HUES64 (cell line): ENCODE measurements at regions not wholly inside any gene's neighbourhood (a gene's known extent, or its start where the extent isn't known, plus 50 kb on each side); places are given as distances from the start of the nearest gene placed in this dataset.
"Not testable (repeated sequence)": the region's sequence is repeated elsewhere in the genome, so short reads cannot be mapped to it uniquely, and the experiment has no call there.

ENCODE experiments used
- H3K27ac ChIP-seq: 2 replicates; pipeline ENCODE4 v1.7.0; 2013; ENCODE audit warnings: low read depth, low read length, inconsistent platforms
- H3K27me3 ChIP-seq: 2 replicates; pipeline ENCODE4 v1.6.1; 2013; ENCODE audit warnings: mild to moderate bottlenecking, low read length; ENCODE audit not compliant: insufficient read depth
- H3K36me3 ChIP-seq: 2 replicates; pipeline ENCODE4 v1.6.1; 2013; ENCODE audit warnings: mild to moderate bottlenecking, low read length; ENCODE audit not compliant: insufficient read depth
- H3K4me1 ChIP-seq: 2 replicates; pipeline ENCODE4 v1.6.1; 2013; ENCODE audit warnings: mild to moderate bottlenecking, low read length, moderate library complexity; ENCODE audit not compliant: insufficient read depth
- H3K4me3 ChIP-seq: 2 replicates; pipeline ENCODE4 v1.5.1; 2013; ENCODE audit warnings: mild to moderate bottlenecking, low read length, moderate library complexity
- H3K9ac ChIP-seq: 2 replicates; pipeline ENCODE4 v1.6.1; 2013; ENCODE audit warnings: mild to moderate bottlenecking, low read depth, low read length
- H3K9me3 ChIP-seq: 2 replicates; pipeline ENCODE4 v1.6.1; 2013; ENCODE audit warnings: low read depth, low read length; ENCODE audit not compliant: insufficient read depth
- WGBS: fragments of 150-250, 120-280 bp; methylation state at CpG from one replicate; pipeline ENCODE4 v1.1.7; 2013; ENCODE audit warnings: missing lambda C conversion rate; 5-methylcytosine and 5-hydroxymethylcytosine counted together

GRCh38 chr18:78798402-78799175 lies 181.0 kb upstream of the SALL3 start:
- Histone ChIP-seq H3K27ac (no peak overlapping the region), H3K27me3 (no peaks in the 10 kb centered on the region), H3K4me3 (no peak overlapping the region), H3K4me1 (no peaks in the 10 kb centered on the region), H3K36me3 (no peaks in the 10 kb centered on the region), H3K9ac (no peak overlapping the region), H3K9me3 (no peaks in the 10 kb centered on the region)
- 94% methylated on average over 29 of the region's 29 CpGs for WGBS

GRCh38 chr18:78799382-78800089 lies 180.1 kb upstream of the SALL3 start:
- no peaks in the 10 kb centered on the region for H3K36me3 ChIP-seq
- WGBS: 94% methylated on average over 29 of the region's 29 CpGs
- H3K9ac ChIP-seq: no peak overlapping the region
- H3K4me1 ChIP-seq: no peaks in the 10 kb centered on the region
- H3K27me3 ChIP-seq: no peaks in the 10 kb centered on the region
- H3K27ac ChIP-seq: no peak overlapping the region
- H3K4me3 ChIP-seq: no peak overlapping the region
- H3K9me3 ChIP-seq: no peaks in the 10 kb centered on the region

GRCh38 chr18:78800102-78800851 lies 179.3 kb upstream of the SALL3 start:
- H3K4me1 ChIP-seq, H3K4me3 ChIP-seq, H3K9ac ChIP-seq, H3K9me3 ChIP-seq, H3K36me3 ChIP-seq, H3K27me3 ChIP-seq, H3K27ac ChIP-seq: not testable (repeated sequence)
- WGBS: 86% methylated on average over 14 of the region's 14 CpGs

- no peaks in the 10 kb centered on the region for H3K9me3 ChIP-seq
- H3K27ac ChIP-seq: no peak overlapping the region
- no peaks in the 10 kb centered on the region for H3K4me1 ChIP-seq
- H3K9ac ChIP-seq: no peak overlapping the region
- H3K4me3 ChIP-seq: no peak overlapping the region
- WGBS: 85% methylated on average over 7 of the region's 7 CpGs
- no peaks in the 10 kb centered on the region for H3K36me3 ChIP-seq
- no peaks in the 10 kb centered on the region for H3K27me3 ChIP-seq
Measured at GRCh38 chr18:78801011-78801410, 178.6 kb upstream of the SALL3 start.

- Histone ChIP-seq H3K9ac (no peak overlapping the region), H3K27ac (no peak overlapping the region), H3K36me3 (no peaks in the 10 kb centered on the region), H3K4me3 (no peak overlapping the region), H3K27me3 (no peaks in the 10 kb centered on the region), H3K9me3 (no peaks in the 10 kb centered on the region), H3K4me1 (no peaks in the 10 kb centered on the region)
- 94% methylated on average over 9 of the region's 9 CpGs for WGBS
Measured at GRCh38 chr18:78803104-78803503, 176.5 kb upstream of the SALL3 start.

- H3K27ac ChIP-seq: no peak overlapping the region
- no peaks in the 10 kb centered on the region for H3K4me1 ChIP-seq
- H3K9me3 ChIP-seq: no peaks in the 10 kb centered on the region
- H3K4me3 ChIP-seq: no peak overlapping the region
- H3K9ac ChIP-seq: no peak overlapping the region
- no peaks in the 10 kb centered on the region for H3K27me3 ChIP-seq
- no peaks in the 10 kb centered on the region for H3K36me3 ChIP-seq
- WGBS: 93% methylated on average over 26 of the region's 26 CpGs
Measured at GRCh38 chr18:78804206-78805030, 175.2 kb upstream of the SALL3 start.

- WGBS: 86% methylated on average over 8 of the region's 8 CpGs
- H3K9ac ChIP-seq: no peak overlapping the region
Measured at GRCh38 chr18:78805840-78806239, 173.8 kb upstream of the SALL3 start.

GRCh38 chr18:78807668-78808067 lies 171.9 kb upstream of the SALL3 start:
- WGBS: 92% methylated on average over 5 of the region's 5 CpGs
- Histone ChIP-seq H3K36me3 (no peaks in the 10 kb centered on the region), H3K4me1 (no peaks in the 10 kb centered on the region), H3K27me3 (no peaks in the 10 kb centered on the region), H3K9ac (no peak overlapping the region), H3K4me3 (no peak overlapping the region), H3K9me3 (no peaks in the 10 kb centered on the region), H3K27ac (no peak overlapping the region)

More at GRCh38 chr18:78805840-78806239, 173.8 kb upstream of the SALL3 start:
- H3K9me3 ChIP-seq: no peaks in the 10 kb centered on the region
- H3K4me1 ChIP-seq: no peaks in the 10 kb centered on the region
- H3K4me3 ChIP-seq: no peak overlapping the region
- no peaks in the 10 kb centered on the region for H3K36me3 ChIP-seq
- H3K27ac ChIP-seq: no peak overlapping the region
- H3K27me3 ChIP-seq: no peaks in the 10 kb centered on the region

- Histone ChIP-seq H3K9me3 (no peaks in the 10 kb centered on the region), H3K27ac (no peak overlapping the region), H3K9ac (no peak overlapping the region), H3K36me3 (no peaks in the 10 kb centered on the region), H3K4me3 (no peak overlapping the region), H3K27me3 (peaks cover 1% of the 10 kb centered on the region; the same call in 1 of the 2 replicates), H3K4me1 (peaks cover 6% of the 10 kb centered on the region)
- 84% methylated on average over 13 of the region's 13 CpGs for WGBS
Measured at GRCh38 chr18:78809845-78810244, 169.8 kb upstream of the SALL3 start.

GRCh38 chr18:78810706-78811105 lies 168.9 kb upstream of the SALL3 start:
- no peak overlapping the region for H3K9ac ChIP-seq
- H3K9me3 ChIP-seq: no peaks in the 10 kb centered on the region
- H3K36me3 ChIP-seq: no peaks in the 10 kb centered on the region
- H3K27ac ChIP-seq: no peak overlapping the region
- 96% methylated on average over 18 of the region's 18 CpGs for WGBS
- peaks cover 10% of the 10 kb centered on the region; the same call in 1 of the 2 replicates for H3K27me3 ChIP-seq
- H3K4me3 ChIP-seq: no peak overlapping the region
- H3K4me1 ChIP-seq: peaks cover 6% of the 10 kb centered on the region
